Erythroblast (primary cell): ENCODE measurements at regions not wholly inside any gene's neighbourhood (a gene's known extent, or its start where the extent isn't known, plus 50 kb on each side); places are given as distances from the start of the nearest gene placed in this dataset.

Experiments
- GATA1 ChIP-seq: IDR thresholded peaks from 2 replicates; pipeline ENCODE4 v1.6.1; 2011; ENCODE audit warnings: low read depth, mild to moderate bottlenecking, control low read depth, low read length, moderate library complexity
- POLR2A ChIP-seq: IDR thresholded peaks from 2 replicates; pipeline ENCODE4 v1.6.1; 2011; ENCODE audit warnings: mild to moderate bottlenecking, low read length

GRCh38 chr15:29455055-29455454 lies 185.4 kb upstream of the NSMCE3 start:
- TF ChIP-seq POLR2A (no peak), GATA1 (no peak)
